A673 (cell line): ENCODE measurements at regions not wholly inside any gene's neighbourhood (a gene's known extent, or its start where the extent isn't known, plus 50 kb on each side); places are given as distances from the start of the nearest gene placed in this dataset.

Source experiments
- BruUV-seq: library from RNA; stranded (reverse); fragments of 400-500 nt; replicated peaks from 2 replicates; lab custom pipeline; 2021; lab: Mats Ljungman, UMichigan
- CTCF ChIA-PET: fragments of 300-600 bp; sonication (Branson Sonifier 250); formaldehyde crosslinking; loops from one replicate; lab custom pipeline; 2022; ENCODE audit warnings: antibody characterized with exemption; lab: Charles Lee
- POLR2A ChIA-PET: fragments of 300-600 bp; sonication (Branson Sonifier 250); formaldehyde crosslinking; loops from one replicate; lab custom pipeline; 2022; ENCODE audit warnings: antibody characterized with exemption; ENCODE audit not compliant: low non-redundant PET; lab: Charles Lee
- DNase-seq: peaks from one replicate; pipeline ENCODE4 v3.0.0-alpha.2; 2015; ENCODE audit warnings: low spot score
- H3K27ac ChIP-seq: fragments of 200-600 bp; sonication (generic); 2 replicates; pipeline ENCODE4 v1.5.1; 2016; ENCODE audit warnings: mixed run types, low read depth, mild to moderate bottlenecking, mixed read lengths, antibody characterized with exemption, low read length; ENCODE audit not compliant: poor library complexity, severe bottlenecking
- H3K27me3 ChIP-seq: fragments of 200-600 bp; sonication (generic); replicated peaks from 2 replicates; pipeline ENCODE4 v1.6.1; 2017; ENCODE audit warnings: mixed run types, low read depth, mild to moderate bottlenecking, mixed read lengths, antibody characterized with exemption, low read length; ENCODE audit not compliant: insufficient read depth, poor library complexity
- H3K36me3 ChIP-seq: fragments of 200-600 bp; sonication (generic); 2 replicates; pipeline ENCODE4 v1.6.1; 2016; ENCODE audit warnings: mixed run types, mild to moderate bottlenecking, mixed read lengths, antibody characterized with exemption, low read length; ENCODE audit not compliant: insufficient read depth, poor library complexity, severe bottlenecking
- H3K4me1 ChIP-seq: fragments of 200-600 bp; sonication (generic); 2 replicates; pipeline ENCODE4 v1.6.1; 2017; ENCODE audit warnings: mixed run types, mild to moderate bottlenecking, mixed read lengths, antibody characterized with exemption, low read length; ENCODE audit not compliant: insufficient read depth, poor library complexity, severe bottlenecking
- H3K4me3 ChIP-seq: fragments of 200-600 bp; sonication (generic); 2 replicates; pipeline ENCODE4 v1.5.1; 2016; ENCODE audit warnings: low read depth, mixed run types, mild to moderate bottlenecking, mixed read lengths, low read length; ENCODE audit not compliant: poor library complexity, severe bottlenecking
- H3K9me3 ChIP-seq: fragments of 200-600 bp; sonication (generic); 2 replicates; pipeline ENCODE4 v1.6.1; 2016; ENCODE audit warnings: mixed run types, low read depth, mild to moderate bottlenecking, mixed read lengths, antibody characterized with exemption, low read length; ENCODE audit not compliant: poor library complexity, severe bottlenecking
- EZH2 ChIP-seq: fragments of 200-600 bp; sonication (generic); IDR thresholded peaks from 2 replicates; pipeline ENCODE4 v1.6.1; 2017; ENCODE audit warnings: borderline replicate concordance, low read depth, mild to moderate bottlenecking, mixed read lengths, antibody characterized with exemption, low read length; ENCODE audit not compliant: poor library complexity, severe bottlenecking
- intact Hi-C: fragments of 100-400 bp; cut with micrococcal nuclease; formaldehyde crosslinking; loops from one replicate; pipeline ENCODE4 v1.10.0; 2022; ENCODE audit not compliant: unreplicated experiment
- TF ChIP-seq, protein P1 (sequence below): fragments of 300-800, 200-600 bp; sonication (generic); conservative IDR thresholded peaks from 2 replicates; pipeline ENCODE4 v1.5.1; 2017; ENCODE audit warnings: low read depth, mild to moderate bottlenecking, antibody characterized with exemption, low read length, moderate library complexity, mixed read lengths

DNA sequence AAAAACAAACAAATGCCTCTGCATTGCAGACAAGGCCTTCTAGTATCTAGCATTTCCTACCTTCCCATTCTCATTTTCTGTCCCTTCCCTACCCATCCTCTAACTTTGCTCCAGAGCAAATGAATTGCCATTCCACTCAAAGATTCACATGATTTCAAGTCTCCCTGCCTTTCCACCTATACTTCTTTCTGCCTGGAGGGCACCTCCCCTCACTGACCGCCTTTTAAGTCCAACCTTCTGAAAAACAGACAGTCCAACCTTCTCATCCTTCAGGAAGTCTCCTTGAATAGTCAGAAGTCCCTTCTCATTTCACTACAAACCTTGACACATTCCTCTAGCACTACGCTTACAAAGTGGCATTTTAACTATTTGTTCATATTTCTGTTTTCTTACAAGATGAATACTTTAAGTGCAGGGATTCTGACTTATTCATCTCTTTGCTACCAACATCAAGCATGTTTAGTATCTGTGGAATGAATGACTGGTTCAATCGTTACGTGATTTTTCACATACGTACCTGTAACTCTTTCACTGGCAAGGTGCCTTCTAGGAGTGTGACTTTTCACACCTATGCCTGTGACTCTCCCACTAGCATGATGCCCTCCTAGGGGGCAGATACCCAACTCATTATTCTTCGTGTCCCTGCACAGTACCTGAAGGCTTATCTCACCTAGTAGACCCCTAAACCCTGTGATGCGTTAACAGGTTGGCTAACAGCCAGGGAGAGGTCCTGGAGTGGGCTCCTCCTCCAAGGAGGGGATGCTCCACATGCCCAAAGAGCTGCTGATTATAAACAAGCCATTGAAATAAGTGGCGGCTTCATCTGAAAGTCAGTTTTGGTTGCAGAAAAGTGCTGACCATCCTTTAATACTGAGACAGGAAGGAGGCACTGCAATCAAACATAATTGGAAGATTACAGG, 356.2 kb downstream of the MYCN start:
- Histone ChIP-seq H3K4me1 (no peaks in the 10 kb centered on the region), H3K36me3 (no peaks in the 10 kb centered on the region), H3K27me3 (peaks cover 35% of the 10 kb centered on the region), H3K27ac (no peak overlapping the region), H3K9me3 (no peaks in the 10 kb centered on the region), H3K4me3 (no peak overlapping the region)
- TF ChIP-seq EZH2 = no peak
- TF ChIP-seq, protein P1, sequence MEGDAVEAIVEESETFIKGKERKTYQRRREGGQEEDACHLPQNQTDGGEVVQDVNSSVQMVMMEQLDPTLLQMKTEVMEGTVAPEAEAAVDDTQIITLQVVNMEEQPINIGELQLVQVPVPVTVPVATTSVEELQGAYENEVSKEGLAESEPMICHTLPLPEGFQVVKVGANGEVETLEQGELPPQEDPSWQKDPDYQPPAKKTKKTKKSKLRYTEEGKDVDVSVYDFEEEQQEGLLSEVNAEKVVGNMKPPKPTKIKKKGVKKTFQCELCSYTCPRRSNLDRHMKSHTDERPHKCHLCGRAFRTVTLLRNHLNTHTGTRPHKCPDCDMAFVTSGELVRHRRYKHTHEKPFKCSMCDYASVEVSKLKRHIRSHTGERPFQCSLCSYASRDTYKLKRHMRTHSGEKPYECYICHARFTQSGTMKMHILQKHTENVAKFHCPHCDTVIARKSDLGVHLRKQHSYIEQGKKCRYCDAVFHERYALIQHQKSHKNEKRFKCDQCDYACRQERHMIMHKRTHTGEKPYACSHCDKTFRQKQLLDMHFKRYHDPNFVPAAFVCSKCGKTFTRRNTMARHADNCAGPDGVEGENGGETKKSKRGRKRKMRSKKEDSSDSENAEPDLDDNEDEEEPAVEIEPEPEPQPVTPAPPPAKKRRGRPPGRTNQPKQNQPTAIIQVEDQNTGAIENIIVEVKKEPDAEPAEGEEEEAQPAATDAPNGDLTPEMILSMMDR = no peak
- intact Hi-C loops = no loop called here
- ChIA-PET CTCF (no interaction called here), POLR2A (no interaction called here)
- DNase-seq = no peak
- no TSS peak for BruUV-seq

DNA sequence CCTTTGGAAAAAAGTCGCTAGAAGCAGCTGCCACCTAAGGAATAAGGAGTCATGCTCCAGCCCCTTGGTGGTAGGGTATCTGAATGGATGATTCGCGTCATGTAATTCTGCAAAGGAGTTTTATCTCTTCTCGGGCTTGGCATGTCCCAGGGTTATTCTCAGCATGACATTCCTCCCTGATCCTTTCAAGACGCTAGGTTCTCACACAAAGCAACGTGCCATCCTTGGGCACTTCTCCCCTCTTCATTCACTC, 355.6 kb downstream of the MYCN start:
- no peak overlapping the region for H3K4me3 ChIP-seq
- TF ChIP-seq, protein P1 = no peak
- TF ChIP-seq EZH2 = no peak
- CTCF ChIA-PET = no interaction called here
- no TSS peak for BruUV-seq
- POLR2A ChIA-PET = no interaction called here
- H3K27ac ChIP-seq = no peak overlapping the region
- no peaks in the 10 kb centered on the region for H3K36me3 ChIP-seq
- H3K27me3 ChIP-seq = peaks cover 36% of the 10 kb centered on the region
- H3K9me3 ChIP-seq = no peaks in the 10 kb centered on the region
- intact Hi-C loops = no loop called here
- H3K4me1 ChIP-seq = no peaks in the 10 kb centered on the region
- DNase-seq = no peak

DNA sequence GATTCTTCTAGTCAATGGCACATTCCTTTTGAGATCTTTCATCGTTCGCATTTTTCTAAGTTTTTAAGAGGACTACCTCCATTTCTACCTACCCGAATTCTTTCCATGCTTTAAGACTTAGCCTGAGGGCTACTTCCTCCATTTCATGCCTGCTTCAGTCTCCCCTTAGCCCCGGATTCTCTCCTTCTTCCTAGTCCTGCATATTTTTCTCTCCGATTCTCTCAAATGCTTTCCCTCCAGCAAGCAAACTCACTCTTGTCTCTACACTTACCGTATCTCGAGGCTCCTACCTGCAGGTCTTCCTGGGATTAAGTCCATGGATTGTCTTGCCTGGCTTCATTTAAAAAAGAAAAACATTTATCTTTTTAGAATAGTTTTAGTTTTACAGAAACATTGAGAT, 354.4 kb downstream of the MYCN start:
- no TSS peak for BruUV-seq
- no peak overlapping the region for H3K4me3 ChIP-seq
- H3K27ac ChIP-seq = no peak overlapping the region
- H3K27me3 ChIP-seq = peaks cover 47% of the 10 kb centered on the region
- POLR2A ChIA-PET = no interaction called here
- H3K4me1 ChIP-seq = no peaks in the 10 kb centered on the region
- CTCF ChIA-PET = no interaction called here
- intact Hi-C loops = no loop called here
- H3K36me3 ChIP-seq = no peaks in the 10 kb centered on the region
- no peak for DNase-seq
- no peak for TF ChIP-seq EZH2
- TF ChIP-seq, protein P1 = no peak
- H3K9me3 ChIP-seq = no peaks in the 10 kb centered on the region
